BJ (cell line): ENCODE measurements at regions not wholly inside any gene's neighbourhood (a gene's known extent, or its start where the extent isn't known, plus 50 kb on each side); places are given as distances from the start of the nearest gene placed in this dataset.

Experiments used
- CTCF ChIA-PET: fragments of 350-600 bp; formaldehyde crosslinking; extraction: SDS; loops from one replicate; lab custom pipeline; 2021; ENCODE audit warnings: antibody characterized with exemption, inconsistent platforms; lab: Yijun Ruan, JAX
- POLR2A ChIA-PET: fragments of 300-600 bp; sonication (Branson Sonifier 250); formaldehyde crosslinking; extraction: SDS; loops from one replicate; lab custom pipeline; 2021; ENCODE audit warnings: antibody characterized with exemption; lab: Charles Lee
- DNase-seq: peaks from one replicate; pipeline ENCODE4 v3.0.0-alpha.2; 2011; ENCODE audit warnings: low read depth
- H3K27me3 ChIP-seq: 2 replicates; pipeline ENCODE4 v1.6.0; 2011; ENCODE audit warnings: low read length; ENCODE audit not compliant: control insufficient read depth, insufficient read depth
- H3K36me3 ChIP-seq: 2 replicates; pipeline ENCODE4 v1.5.1; 2011; ENCODE audit warnings: low read length; ENCODE audit not compliant: control insufficient read depth, insufficient read depth
- H3K4me3 ChIP-seq: 2 replicates; pipeline ENCODE4 v1.5.1; 2011; ENCODE audit warnings: low read depth, mild to moderate bottlenecking, control low read depth, low read length
- TF ChIP-seq, protein P1 (sequence below): IDR thresholded peaks from 2 replicates; pipeline ENCODE4 v1.5.1; 2011; ENCODE audit warnings: low read depth, mild to moderate bottlenecking, control low read depth, inconsistent platforms, low read length, moderate library complexity; ENCODE audit not compliant: insufficient read depth

GRCh38 chrX:14232688-14233087 lies 203.0 kb upstream of the GEMIN8 start:
- CTCF ChIA-PET = no interaction called here
- POLR2A ChIA-PET = no interaction called here
- TF ChIP-seq, protein P1, sequence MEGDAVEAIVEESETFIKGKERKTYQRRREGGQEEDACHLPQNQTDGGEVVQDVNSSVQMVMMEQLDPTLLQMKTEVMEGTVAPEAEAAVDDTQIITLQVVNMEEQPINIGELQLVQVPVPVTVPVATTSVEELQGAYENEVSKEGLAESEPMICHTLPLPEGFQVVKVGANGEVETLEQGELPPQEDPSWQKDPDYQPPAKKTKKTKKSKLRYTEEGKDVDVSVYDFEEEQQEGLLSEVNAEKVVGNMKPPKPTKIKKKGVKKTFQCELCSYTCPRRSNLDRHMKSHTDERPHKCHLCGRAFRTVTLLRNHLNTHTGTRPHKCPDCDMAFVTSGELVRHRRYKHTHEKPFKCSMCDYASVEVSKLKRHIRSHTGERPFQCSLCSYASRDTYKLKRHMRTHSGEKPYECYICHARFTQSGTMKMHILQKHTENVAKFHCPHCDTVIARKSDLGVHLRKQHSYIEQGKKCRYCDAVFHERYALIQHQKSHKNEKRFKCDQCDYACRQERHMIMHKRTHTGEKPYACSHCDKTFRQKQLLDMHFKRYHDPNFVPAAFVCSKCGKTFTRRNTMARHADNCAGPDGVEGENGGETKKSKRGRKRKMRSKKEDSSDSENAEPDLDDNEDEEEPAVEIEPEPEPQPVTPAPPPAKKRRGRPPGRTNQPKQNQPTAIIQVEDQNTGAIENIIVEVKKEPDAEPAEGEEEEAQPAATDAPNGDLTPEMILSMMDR = no peak
- no peak for DNase-seq
- Histone ChIP-seq H3K4me3 (no peak overlapping the region), H3K36me3 (no peaks in the 10 kb centered on the region), H3K27me3 (no peaks in the 10 kb centered on the region)

DNA sequence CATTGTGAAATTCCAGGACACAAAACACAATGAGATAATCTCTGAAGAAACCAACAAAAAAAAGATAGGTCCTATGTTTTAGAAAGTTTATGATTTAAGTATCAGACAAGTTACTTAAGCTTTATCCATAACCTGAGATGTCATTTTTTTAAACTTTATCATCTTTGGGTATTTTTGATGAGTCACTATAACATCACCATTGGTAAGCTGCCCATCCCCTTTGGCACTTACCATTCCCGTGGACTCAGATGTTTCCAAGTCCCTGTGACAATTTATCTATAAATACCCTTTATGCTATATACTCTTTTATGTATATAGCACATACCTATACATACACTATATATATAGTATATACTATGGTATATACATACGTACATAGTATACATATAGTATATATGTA lies 198.9 kb upstream of the GEMIN8 start:
- ChIA-PET POLR2A (no interaction called here), CTCF (no interaction called here)
- Histone ChIP-seq H3K4me3 (no peak overlapping the region), H3K27me3 (no peaks in the 10 kb centered on the region), H3K36me3 (no peaks in the 10 kb centered on the region)
- TF ChIP-seq, protein P1 = no peak
- no peak for DNase-seq

- Histone ChIP-seq H3K4me3 (no peak overlapping the region), H3K27me3 (no peaks in the 10 kb centered on the region), H3K36me3 (no peaks in the 10 kb centered on the region)
- CTCF ChIA-PET = no interaction called here
- DNase-seq = no peak
- POLR2A ChIA-PET = no interaction called here
- TF ChIP-seq, protein P1 = no peak
Measured at GRCh38 chrX:14220386-14220944, 190.8 kb upstream of the GEMIN8 start.

- CTCF ChIA-PET = no interaction called here
- Histone ChIP-seq H3K4me3 (no peak overlapping the region), H3K27me3 (no peaks in the 10 kb centered on the region), H3K36me3 (no peaks in the 10 kb centered on the region)
- no peak for DNase-seq
- TF ChIP-seq, protein P1 = no peak
- POLR2A ChIA-PET = no interaction called here
Measured at GRCh38 chrX:14209034-14209433, 179.3 kb upstream of the GEMIN8 start.

DNA sequence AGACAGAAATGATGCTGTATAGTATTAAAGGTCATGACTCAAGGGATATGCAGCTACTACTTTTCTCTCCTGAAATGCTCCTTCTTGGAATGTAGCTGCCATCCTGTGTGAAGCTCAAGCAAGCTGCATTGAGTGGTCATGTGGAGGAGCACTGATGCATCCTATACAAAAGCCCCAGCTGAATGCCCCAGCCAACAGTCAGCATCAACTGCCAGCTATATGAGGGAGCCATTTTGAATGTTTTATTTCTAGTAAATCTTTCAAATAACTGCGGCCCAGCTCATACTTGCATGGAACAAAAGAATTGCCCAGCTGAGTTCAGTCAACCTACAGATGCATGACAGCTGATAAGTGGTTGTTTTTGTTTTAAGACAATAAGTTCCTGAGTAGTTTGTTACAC lies 165.0 kb upstream of the GEMIN8 start:
- Histone ChIP-seq H3K4me3 (no peak overlapping the region), H3K36me3 (no peaks in the 10 kb centered on the region), H3K27me3 (no peaks in the 10 kb centered on the region)
- POLR2A ChIA-PET = no interaction called here
- TF ChIP-seq, protein P1 = no peak
- DNase-seq = no peak
- CTCF ChIA-PET = no interaction called here
